NT2/D1 (cell line): ENCODE measurements at regions not wholly inside any gene's neighbourhood (a gene's known extent, or its start where the extent isn't known, plus 50 kb on each side); places are given as distances from the start of the nearest gene placed in this dataset.

ENCODE experiments used
- DNase-seq: peaks from one replicate; pipeline ENCODE4 v3.0.0-alpha.2; 2011; ENCODE audit warnings: low read depth, low spot score
- H3K27me3 ChIP-seq: 2 replicates; pipeline ENCODE4 v1.6.0; 2011; ENCODE audit warnings: mild to moderate bottlenecking; ENCODE audit not compliant: insufficient read length, insufficient read depth
- H3K36me3 ChIP-seq: 2 replicates; pipeline ENCODE4 v1.6.1; 2011; ENCODE audit warnings: mild to moderate bottlenecking, low read length, mixed read lengths; ENCODE audit not compliant: insufficient read depth, insufficient read length
- H3K4me1 ChIP-seq: 2 replicates; pipeline ENCODE4 v1.5.1; 2011; ENCODE audit not compliant: insufficient read depth, insufficient read length
- H3K4me3 ChIP-seq: 2 replicates; pipeline ENCODE4 v1.5.1; 2011; ENCODE audit warnings: low read depth; ENCODE audit not compliant: insufficient read length
- H3K9ac ChIP-seq: 2 replicates; pipeline ENCODE4 v1.6.0; 2011; ENCODE audit warnings: low read depth; ENCODE audit not compliant: insufficient read length
- H3K9me3 ChIP-seq: 2 replicates; pipeline ENCODE4 v1.5.1; 2011; ENCODE audit warnings: mild to moderate bottlenecking, low read length; ENCODE audit not compliant: insufficient read depth
- SUZ12 ChIP-seq: IDR thresholded peaks from 2 replicates; pipeline ENCODE4 v1.6.1; 2011; ENCODE audit not compliant: insufficient read length, insufficient read depth; ENCODE audit errors: extremely low read depth
- YY1 ChIP-seq: IDR thresholded peaks from 2 replicates; pipeline ENCODE4 v1.6.1; 2011; ENCODE audit not compliant: insufficient read length, insufficient read depth
- ZNF274 ChIP-seq: IDR thresholded peaks from 2 replicates; pipeline ENCODE4 v1.6.1; 2011; ENCODE audit warnings: mild to moderate bottlenecking, low read depth, low read length

DNA sequence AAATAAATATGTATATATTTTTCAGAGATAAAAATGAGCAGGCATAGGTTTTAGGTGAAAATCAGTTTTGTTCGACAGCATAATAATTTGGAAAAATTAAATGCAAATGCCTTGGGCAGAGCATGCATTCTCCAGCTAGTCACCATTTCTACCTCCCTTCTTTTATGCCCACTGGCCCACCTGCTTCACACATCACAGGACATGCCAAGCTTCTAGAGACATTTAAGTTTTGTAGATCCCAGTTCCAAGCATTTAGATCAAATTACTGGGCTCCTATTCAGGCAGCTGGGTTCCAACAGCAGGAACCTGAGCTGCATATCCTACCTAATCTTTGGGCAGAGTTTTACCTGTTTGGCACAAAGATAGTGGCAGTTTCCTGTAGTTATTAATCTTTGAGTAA lies 67.6 kb upstream of the SLC38A4 start:
- no peaks in the 10 kb centered on the region for H3K9me3 ChIP-seq
- no peak overlapping the region for H3K9ac ChIP-seq
- no peak for TF ChIP-seq SUZ12
- TF ChIP-seq ZNF274 = no peak
- TF ChIP-seq YY1 = no peak
- H3K4me3 ChIP-seq = no peak overlapping the region
- no peaks in the 10 kb centered on the region for H3K27me3 ChIP-seq
- H3K36me3 ChIP-seq = no peaks in the 10 kb centered on the region
- no peak for DNase-seq
- H3K4me1 ChIP-seq = no peaks in the 10 kb centered on the region

DNA sequence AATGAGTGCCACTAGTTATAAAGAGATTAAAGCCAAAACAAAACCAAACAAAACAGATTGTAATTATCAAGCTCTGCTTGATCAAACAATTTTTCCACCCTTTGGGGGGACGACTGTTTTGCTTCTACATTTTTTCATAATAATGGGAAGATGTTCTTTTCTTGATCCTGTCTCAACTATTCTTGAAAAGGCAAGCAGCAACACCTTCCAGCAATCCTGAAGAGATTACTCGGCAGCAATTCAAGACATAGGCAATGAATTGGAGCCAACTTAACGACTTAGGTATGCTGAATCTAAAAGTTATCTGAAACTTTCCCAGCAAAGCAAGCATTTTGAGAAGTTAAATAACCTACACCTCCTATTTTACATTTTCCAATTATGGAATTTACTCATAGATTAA lies 69.9 kb upstream of the SLC38A4 start:
- DNase-seq = no peak
- no peak overlapping the region for H3K4me3 ChIP-seq
- H3K27me3 ChIP-seq = no peaks in the 10 kb centered on the region
- H3K9me3 ChIP-seq = no peaks in the 10 kb centered on the region
- H3K4me1 ChIP-seq = no peaks in the 10 kb centered on the region
- no peak overlapping the region for H3K9ac ChIP-seq
- H3K36me3 ChIP-seq = no peaks in the 10 kb centered on the region
- no peak for TF ChIP-seq ZNF274
- no peak for TF ChIP-seq YY1
- TF ChIP-seq SUZ12 = no peak

DNA sequence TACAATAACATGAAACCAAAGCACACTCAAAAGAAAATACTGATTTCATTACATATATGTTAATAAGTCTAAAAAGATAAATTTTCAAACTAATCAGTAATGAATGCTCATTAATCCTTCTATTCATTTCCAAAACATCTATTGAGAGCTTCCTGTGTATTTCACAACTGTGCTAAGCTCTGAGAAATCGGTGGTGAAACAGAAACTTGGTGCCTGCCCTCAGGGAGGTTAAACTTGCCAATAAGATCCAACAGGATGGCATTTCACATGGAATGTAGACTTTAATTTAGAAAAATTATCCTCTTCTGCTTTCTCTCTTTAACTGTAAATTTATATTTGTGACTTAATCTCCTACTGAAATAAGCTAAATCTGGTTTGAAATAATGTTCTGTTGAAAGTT lies 70.9 kb upstream of the SLC38A4 start:
- Histone ChIP-seq H3K4me1 (no peaks in the 10 kb centered on the region), H3K9ac (no peak overlapping the region), H3K4me3 (no peak overlapping the region), H3K27me3 (no peaks in the 10 kb centered on the region), H3K36me3 (no peaks in the 10 kb centered on the region), H3K9me3 (no peaks in the 10 kb centered on the region)
- no peak for DNase-seq
- TF ChIP-seq ZNF274 = no peak
- TF ChIP-seq SUZ12 = no peak
- TF ChIP-seq YY1 = no peak

DNA sequence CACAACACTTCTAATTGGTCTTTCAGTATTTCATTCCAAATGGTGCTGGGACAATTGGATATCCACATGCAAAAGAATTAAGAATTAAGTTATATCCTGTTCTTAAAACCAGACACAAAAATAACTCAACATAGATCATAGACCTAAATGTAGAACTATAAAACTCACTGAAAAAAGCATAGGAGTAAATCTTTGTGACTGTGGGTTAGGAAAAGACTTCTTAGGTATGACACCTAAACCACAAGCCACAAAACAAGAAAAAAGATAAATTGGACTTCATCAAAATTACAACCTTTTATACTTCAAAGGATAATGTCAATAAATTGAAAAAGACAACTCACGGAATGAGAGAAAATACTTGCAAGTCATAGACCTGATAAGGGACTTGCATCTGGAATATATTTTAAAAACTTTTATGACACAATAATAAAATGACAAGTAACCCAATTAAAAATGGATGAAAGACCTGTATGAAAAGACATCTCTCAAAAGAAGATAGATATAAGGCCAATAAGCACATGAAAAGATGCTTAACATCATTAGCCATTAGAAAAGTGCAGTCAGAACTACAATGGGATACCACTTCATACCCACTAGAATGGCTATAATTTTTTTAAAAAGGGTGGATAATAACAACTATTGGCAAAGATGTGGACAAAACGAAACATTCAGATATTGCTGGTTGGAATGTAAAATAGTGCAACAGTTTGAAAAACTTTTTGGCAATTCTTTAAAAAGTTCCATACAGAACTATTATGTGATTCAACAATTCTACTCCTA lies 72.5 kb upstream of the SLC38A4 start:
- Histone ChIP-seq H3K4me1 (no peaks in the 10 kb centered on the region), H3K36me3 (no peaks in the 10 kb centered on the region), H3K27me3 (no peaks in the 10 kb centered on the region), H3K9me3 (no peaks in the 10 kb centered on the region), H3K9ac (no peak overlapping the region), H3K4me3 (no peak overlapping the region)
- DNase-seq = no peak
- TF ChIP-seq YY1 = no peak
- no peak for TF ChIP-seq ZNF274
- no peak for TF ChIP-seq SUZ12

DNA sequence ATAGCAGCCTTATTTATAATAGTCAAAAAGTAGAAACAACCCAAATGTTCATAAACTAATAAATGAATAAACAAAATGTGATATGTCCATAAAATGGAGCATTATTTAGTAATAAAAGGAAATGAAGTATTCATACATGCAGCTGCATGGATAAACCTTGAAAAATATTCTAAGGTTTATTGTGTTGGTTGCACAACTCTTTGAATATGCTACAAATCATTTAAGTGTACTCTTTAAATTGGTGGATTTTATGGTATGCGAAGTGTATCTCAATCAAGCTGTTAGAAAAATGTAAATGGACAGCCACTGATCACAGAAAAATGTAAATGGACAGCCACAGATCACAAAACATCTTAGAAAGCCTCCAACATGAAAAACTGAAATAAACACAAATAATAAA lies 73.2 kb upstream of the SLC38A4 start:
- H3K9me3 ChIP-seq = no peaks in the 10 kb centered on the region

DNA sequence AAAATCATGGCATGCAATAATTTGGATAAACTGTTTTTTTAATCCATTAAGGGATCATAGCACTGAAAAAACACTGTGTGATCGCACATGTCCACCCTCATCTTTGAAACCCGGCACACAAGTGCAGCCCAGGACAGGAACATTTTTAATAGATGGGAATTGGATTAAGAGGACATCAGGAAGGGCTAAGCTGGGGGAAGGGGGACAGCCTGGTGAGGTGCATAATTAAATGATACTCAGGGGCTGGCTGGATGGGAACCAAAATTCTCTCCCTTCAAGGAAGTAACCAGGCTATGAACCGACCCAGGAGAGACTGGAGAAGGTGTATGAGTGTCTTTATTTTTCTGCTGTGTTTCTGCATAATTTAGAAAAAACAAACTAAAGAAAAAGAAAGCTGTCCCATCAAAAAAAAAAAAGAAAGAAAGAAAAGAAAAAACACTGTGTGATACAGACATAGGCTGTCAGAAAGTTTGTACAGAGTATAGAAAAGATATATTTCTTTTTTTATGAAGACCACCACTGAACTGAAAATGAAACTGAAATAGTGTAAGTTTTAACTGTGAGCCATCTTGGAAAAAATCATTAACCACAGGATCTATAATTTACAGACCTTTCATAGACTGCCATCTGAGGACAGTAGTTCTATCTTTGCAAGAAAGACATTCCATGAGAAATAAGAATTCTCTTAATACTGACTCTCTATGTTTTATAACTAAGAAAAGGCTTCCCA lies 75.1 kb upstream of the SLC38A4 start:
- Histone ChIP-seq H3K9me3 (no peaks in the 10 kb centered on the region), H3K4me3 (no peak overlapping the region), H3K27me3 (no peaks in the 10 kb centered on the region), H3K36me3 (no peaks in the 10 kb centered on the region), H3K4me1 (no peaks in the 10 kb centered on the region), H3K9ac (no peak overlapping the region)
- no peak for DNase-seq
- TF ChIP-seq ZNF274 (no peak), SUZ12 (no peak), YY1 (no peak)

More for the DNA sequence above, 73.2 kb upstream of the SLC38A4 start:
- TF ChIP-seq YY1 (no peak), SUZ12 (no peak)
- Histone ChIP-seq H3K27me3 (no peaks in the 10 kb centered on the region), H3K9ac (no peak overlapping the region), H3K4me3 (no peak overlapping the region), H3K36me3 (no peaks in the 10 kb centered on the region), H3K4me1 (no peaks in the 10 kb centered on the region)
- no peak for DNase-seq

DNA sequence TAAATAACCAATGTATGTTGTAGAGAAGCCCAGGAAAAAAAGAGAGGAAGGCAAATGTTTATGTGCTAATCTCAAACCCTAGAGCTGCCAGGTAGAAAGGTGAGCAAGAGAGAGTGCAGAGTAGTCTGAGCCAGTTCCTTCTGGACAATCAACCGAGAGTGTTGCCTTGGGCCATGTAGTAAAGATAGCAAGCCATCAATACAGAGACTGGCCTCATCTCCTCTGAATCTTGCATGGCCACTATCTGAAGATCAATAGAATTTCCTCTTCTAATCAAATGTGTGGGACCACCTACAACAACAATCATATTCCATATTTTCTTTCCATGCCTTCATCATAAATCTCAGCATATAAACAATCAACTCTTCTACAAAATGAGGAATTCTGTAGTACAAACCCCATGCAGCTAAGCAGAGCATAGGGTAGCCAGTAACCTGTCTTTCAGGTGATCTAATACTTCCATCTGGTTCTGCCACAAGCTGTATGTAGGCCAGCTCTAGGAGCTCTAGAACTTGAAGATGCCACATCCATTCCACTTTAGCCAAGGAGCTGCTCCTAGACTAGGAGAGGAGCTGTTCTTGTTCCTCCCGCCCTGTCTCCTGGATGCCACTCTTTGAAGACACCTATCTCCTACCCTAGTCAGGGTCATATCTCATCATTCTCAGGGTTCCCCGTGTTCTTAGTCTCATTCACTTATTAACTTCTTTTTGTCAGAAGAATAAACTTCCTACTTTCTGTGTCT lies 75.8 kb upstream of the SLC38A4 start:
- Histone ChIP-seq H3K36me3 (no peaks in the 10 kb centered on the region), H3K4me1 (no peaks in the 10 kb centered on the region), H3K9ac (no peak overlapping the region), H3K27me3 (no peaks in the 10 kb centered on the region), H3K4me3 (no peak overlapping the region), H3K9me3 (no peaks in the 10 kb centered on the region)
- DNase-seq = no peak
- TF ChIP-seq SUZ12 = no peak
